PC-3 (cell line): ENCODE measurements at regions not wholly inside any gene's neighbourhood (a gene's known extent, or its start where the extent isn't known, plus 50 kb on each side); places are given as distances from the start of the nearest gene placed in this dataset.

ENCODE experiments used
- CTCF ChIP-seq: fragments of 300-600 bp; sonication (generic); conservative IDR thresholded peaks from 2 replicates; pipeline ENCODE4 v1.5.1; 2017; ENCODE audit warnings: antibody characterized with exemption, low read depth, mild to moderate bottlenecking, low read length
- EZH2 ChIP-seq: fragments of 300-600 bp; sonication (generic); IDR thresholded peaks from one replicate; pipeline ENCODE4 v1.6.1; 2017; ENCODE audit warnings: antibody characterized with exemption, mild to moderate bottlenecking, low read length; ENCODE audit not compliant: unreplicated experiment

DNA sequence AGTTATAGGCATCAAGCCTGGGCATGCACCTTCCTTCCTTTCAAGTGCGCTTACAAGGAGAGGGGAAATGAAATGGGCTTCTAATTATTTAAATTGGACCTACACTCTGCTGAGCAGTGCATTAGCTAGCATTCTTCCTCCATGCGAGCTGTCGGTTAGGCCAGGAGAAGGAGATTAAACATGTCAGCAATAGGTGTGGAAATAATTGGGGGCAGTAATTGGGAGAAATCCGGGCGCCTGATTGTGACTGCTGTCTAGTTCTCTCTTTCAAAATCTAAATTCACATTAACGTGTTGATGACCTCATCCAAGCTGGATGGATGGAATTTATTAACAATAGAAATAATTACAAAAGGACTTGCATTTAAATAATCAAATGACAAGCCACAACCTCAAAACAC is 86.2 kb upstream of the SEL1L start:
- TF ChIP-seq CTCF, result no peak
- TF ChIP-seq EZH2, result no peak
